Astrocyte (in vitro differentiated cells and primary cell): ENCODE measurements at regions not wholly inside any gene's neighbourhood (a gene's known extent, or its start where the extent isn't known, plus 50 kb on each side); places are given as distances from the start of the nearest gene placed in this dataset.

Source experiments
- CTCF ChIP-seq: IDR thresholded peaks from 2 replicates; pipeline ENCODE4 v1.5.1; 2011; ENCODE audit warnings: low read depth, mild to moderate bottlenecking, inconsistent platforms, low read length, moderate library complexity; ENCODE audit not compliant: insufficient read depth
- EZH2 ChIP-seq: IDR thresholded peaks from 2 replicates; pipeline ENCODE4 v1.6.1; 2012; ENCODE audit warnings: mild to moderate bottlenecking, low read length, inconsistent platforms; ENCODE audit not compliant: insufficient read depth

GRCh38 chr6:91099479-91099878 is 512.6 kb upstream of the MAP3K7 start:
- TF ChIP-seq CTCF (no peak), EZH2 (no peak)
